Erythroblast (primary cell): ENCODE measurements at regions not wholly inside any gene's neighbourhood (a gene's known extent, or its start where the extent isn't known, plus 50 kb on each side); places are given as distances from the start of the nearest gene placed in this dataset.

Experiments
- GATA1 ChIP-seq: IDR thresholded peaks from 2 replicates; pipeline ENCODE4 v1.6.1; 2011; ENCODE audit warnings: low read depth, mild to moderate bottlenecking, control low read depth, low read length, moderate library complexity
- POLR2A ChIP-seq: IDR thresholded peaks from 2 replicates; pipeline ENCODE4 v1.6.1; 2011; ENCODE audit warnings: mild to moderate bottlenecking, low read length

- TF ChIP-seq POLR2A (no peak), GATA1 (no peak)
Observed at GRCh38 chr4:187479511-187479910, 516.1 kb upstream of the ZFP42 start.
